Activated naive CD8-positive, alpha-beta T cell treated with anti-CD3 and anti-CD28 coated beads, Interleukin-2, amount 10 ng/mL, durations not matched to agents 7 days and 5 days (primary cell): ENCODE measurements at regions not wholly inside any gene's neighbourhood (a gene's known extent, or its start where the extent isn't known, plus 50 kb on each side); places are given as distances from the start of the nearest gene placed in this dataset.

Experiments used
- ATAC-seq: fragments of 150-1000 bp; cut with Tn5 transposase; one replicate; pipeline ENCODE4 v1.10.0; 2021; ENCODE audit warnings: low read depth, moderate library complexity
- POLR2A ChIA-PET: fragments of 350-600 bp; sonication (Branson Sonifier 250); formaldehyde crosslinking; loops from one replicate; lab custom pipeline; 2021; ENCODE audit warnings: antibody characterized with exemption; lab: Charles Lee
- DNase-seq: peaks from one replicate; pipeline ENCODE4 v3.0.0; 2021
- H3K27ac Mint-ChIP-seq: one replicate; pipeline ENCODE4 v1.8.0; 2022; ENCODE audit warnings: mild to moderate bottlenecking, mixed read lengths
- H3K27me3 Mint-ChIP-seq: one replicate; pipeline ENCODE4 v1.8.0; 2022; ENCODE audit warnings: mild to moderate bottlenecking, moderate library complexity, mixed read lengths
- H3K36me3 Mint-ChIP-seq: one replicate; pipeline ENCODE4 v1.8.0; 2021; ENCODE audit warnings: mild to moderate bottlenecking, mixed read lengths
- H3K4me1 Mint-ChIP-seq: one replicate; pipeline ENCODE4 v1.8.0; 2021; ENCODE audit warnings: mixed read lengths
- H3K4me3 Mint-ChIP-seq: one replicate; pipeline ENCODE4 v1.8.0; 2022; ENCODE audit warnings: mild to moderate bottlenecking, moderate library complexity, mixed read lengths
- H3K9me3 Mint-ChIP-seq: one replicate; pipeline ENCODE4 v1.8.0; 2021; ENCODE audit warnings: mixed read lengths

DNA sequence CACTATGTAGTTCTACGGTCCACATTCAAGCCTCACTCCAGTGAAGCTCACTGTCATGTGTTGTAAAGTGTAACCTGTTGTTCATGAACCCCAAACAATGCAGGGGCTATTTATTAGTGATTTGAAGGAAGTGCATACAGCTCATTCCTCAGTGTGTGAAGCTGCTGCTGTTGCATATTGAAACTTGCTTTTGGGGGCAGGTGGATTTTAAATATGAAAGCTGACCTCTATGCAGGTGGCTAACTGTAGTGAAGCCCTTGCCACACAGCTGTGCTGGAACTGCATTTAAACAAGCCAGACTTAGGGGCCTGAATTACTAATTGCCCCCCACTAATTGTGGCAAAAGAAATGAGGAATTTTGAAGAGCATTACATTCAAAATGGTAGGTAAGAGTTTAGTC, 226.3 kb downstream of the ATP23 start:
- Mint-ChIP-seq H3K27me3 (peaks cover 2% of the 10 kb centered on the region), H3K27ac (no peak overlapping the region), H3K4me1 (no peaks in the 10 kb centered on the region), H3K9me3 (no peaks in the 10 kb centered on the region), H3K36me3 (no peaks in the 10 kb centered on the region), H3K4me3 (no peak overlapping the region)
- no peak for DNase-seq
- POLR2A ChIA-PET, result no interaction called here
- ATAC-seq, result no peak

DNA sequence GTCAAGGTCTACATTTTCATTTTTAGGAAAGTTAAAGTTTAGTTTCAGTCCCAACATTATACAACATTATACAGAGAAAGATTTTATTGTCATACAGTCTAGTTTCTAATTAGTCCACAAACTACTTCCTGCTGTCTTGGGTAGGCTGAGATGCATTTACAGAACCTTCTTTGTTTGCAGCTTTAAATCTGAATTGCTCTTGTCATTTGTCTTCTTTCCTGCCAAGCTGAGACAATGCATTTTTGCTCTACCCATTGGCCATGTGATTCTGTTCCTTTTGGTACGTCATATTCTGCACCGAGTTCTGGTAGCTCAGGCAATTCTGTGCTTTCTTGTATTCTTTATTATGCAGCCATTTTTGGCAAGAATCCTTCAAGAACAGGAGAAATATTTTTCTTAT, 228.5 kb downstream of the ATP23 start:
- no peaks in the 10 kb centered on the region for H3K9me3 Mint-ChIP-seq
- ATAC-seq (no peak), DNase-seq (no peak)
- no peaks in the 10 kb centered on the region for H3K36me3 Mint-ChIP-seq
- no peaks in the 10 kb centered on the region for H3K27me3 Mint-ChIP-seq
- H3K27ac Mint-ChIP-seq, result no peak overlapping the region
- POLR2A ChIA-PET, result no interaction called here
- no peak overlapping the region for H3K4me3 Mint-ChIP-seq
- no peaks in the 10 kb centered on the region for H3K4me1 Mint-ChIP-seq

DNA sequence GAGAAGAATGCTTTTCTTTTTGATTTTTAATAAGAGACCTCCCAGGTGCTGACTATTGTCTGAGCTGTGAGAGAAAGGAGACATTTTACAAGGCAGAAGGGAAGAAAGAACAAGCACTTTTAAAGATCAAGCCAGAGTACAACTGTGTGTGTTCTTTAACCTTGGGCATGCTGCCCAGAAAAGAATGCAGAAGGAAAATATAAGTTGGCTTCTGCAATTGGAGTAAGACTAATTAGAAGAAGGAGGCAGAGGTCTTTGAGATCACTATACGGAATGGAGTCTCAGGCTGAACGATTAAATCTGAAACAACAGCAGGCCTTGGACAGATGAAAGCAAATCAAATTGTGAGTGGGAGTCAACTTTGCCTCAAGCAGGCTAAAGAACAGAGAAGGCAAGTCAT, 230.5 kb downstream of the ATP23 start:
- no peak for DNase-seq
- ATAC-seq, result no peak
- Mint-ChIP-seq H3K36me3 (no peaks in the 10 kb centered on the region), H3K9me3 (no peaks in the 10 kb centered on the region), H3K4me1 (no peaks in the 10 kb centered on the region), H3K4me3 (no peak overlapping the region), H3K27me3 (peaks cover 7% of the 10 kb centered on the region), H3K27ac (no peak overlapping the region)
- POLR2A ChIA-PET, result no interaction called here

DNA sequence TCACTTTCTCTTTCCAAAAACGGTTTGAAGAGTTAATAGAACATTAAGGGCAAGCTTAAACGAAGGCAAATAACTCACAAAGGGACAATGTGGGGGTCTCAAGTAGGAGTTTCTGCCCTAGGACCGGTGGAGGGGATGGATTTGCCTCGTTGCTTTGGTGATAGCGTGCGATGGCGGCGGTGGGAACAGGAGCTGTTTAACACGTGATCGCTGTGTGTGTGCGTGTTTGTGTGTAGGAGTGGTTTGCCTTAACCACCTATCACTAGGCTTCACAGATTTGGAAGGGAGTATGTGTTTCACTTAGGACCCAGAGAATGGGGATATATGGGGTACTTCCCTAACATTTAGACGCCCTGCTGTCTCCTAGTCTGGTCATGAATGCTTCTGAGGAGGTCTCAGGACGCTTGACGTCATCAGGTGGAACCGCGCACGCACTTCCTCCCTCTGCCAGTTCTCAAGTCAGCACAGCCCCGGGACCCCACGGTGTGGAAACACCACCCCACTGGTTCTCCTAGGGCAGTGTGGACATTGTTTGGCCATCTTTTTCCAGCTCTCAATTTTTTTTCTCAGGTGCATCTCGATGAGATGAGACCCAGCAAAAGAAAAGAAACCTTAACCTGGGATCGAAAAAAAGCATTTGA, 231.2 kb downstream of the ATP23 start:
- no peak overlapping the region for H3K4me3 Mint-ChIP-seq
- H3K36me3 Mint-ChIP-seq, result no peaks in the 10 kb centered on the region
- H3K27ac Mint-ChIP-seq, result no peak overlapping the region
- H3K27me3 Mint-ChIP-seq, result peaks cover 9% of the 10 kb centered on the region
- DNase-seq, result no peak
- POLR2A ChIA-PET, result no interaction called here
- H3K4me1 Mint-ChIP-seq, result no peaks in the 10 kb centered on the region
- ATAC-seq, result no peak
- no peaks in the 10 kb centered on the region for H3K9me3 Mint-ChIP-seq

DNA sequence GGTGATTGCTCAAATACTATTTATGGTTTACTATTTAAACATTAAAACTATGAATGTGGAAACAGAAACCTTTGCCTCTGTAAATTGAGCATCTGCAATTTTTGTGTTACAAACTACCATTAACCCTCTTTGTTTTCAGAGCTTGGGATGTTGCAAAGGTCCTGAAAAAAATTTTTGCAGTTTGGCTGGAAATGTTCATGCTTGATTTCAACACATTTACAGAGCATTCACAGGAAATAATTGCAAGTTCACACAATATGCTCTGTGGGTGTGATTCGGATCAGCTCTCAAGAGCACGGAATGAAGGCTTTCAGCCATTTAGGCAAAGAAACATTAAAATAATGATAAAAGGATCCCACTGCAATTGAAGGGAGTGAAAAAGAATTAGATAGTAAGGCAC, 232.9 kb downstream of the ATP23 start:
- Mint-ChIP-seq H3K27ac (no peak overlapping the region), H3K4me3 (no peak overlapping the region), H3K27me3 (peaks cover 15% of the 10 kb centered on the region), H3K36me3 (no peaks in the 10 kb centered on the region), H3K4me1 (no peaks in the 10 kb centered on the region), H3K9me3 (no peaks in the 10 kb centered on the region)
- DNase-seq (no peak), ATAC-seq (no peak)
- POLR2A ChIA-PET, result no interaction called here

DNA sequence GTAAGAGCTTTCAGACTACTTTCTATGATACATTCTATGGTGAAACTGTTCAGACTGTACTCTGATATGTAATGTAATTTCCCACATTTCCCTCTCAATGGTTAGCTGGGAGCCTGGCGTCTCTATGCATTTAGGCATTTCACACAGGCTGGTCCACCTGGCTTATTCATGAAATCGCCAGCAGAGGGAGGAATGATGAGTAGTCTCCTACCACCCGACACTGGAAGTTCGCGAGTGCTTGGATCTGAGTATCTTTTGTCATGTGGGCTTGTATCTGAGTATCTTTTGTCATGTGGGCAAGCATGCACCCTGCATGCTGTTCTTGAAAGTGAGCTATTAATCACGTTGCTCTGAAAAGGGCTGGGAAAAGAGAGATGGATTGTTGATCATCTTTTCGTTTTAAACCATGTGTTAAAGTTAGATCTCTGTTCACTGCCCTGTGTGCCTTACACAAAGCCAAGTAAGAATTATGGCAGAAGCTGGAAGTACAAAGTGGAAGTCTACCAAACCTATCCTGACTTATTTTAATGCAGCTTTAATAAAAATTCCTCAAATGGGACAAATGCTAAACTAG, 235.0 kb downstream of the ATP23 start:
- ATAC-seq (no peak), DNase-seq (no peak)
- no peaks in the 10 kb centered on the region for H3K9me3 Mint-ChIP-seq
- no peaks in the 10 kb centered on the region for H3K36me3 Mint-ChIP-seq
- no peaks in the 10 kb centered on the region for H3K4me1 Mint-ChIP-seq
- peaks cover 15% of the 10 kb centered on the region for H3K27me3 Mint-ChIP-seq
- no peak overlapping the region for H3K4me3 Mint-ChIP-seq
- no peak overlapping the region for H3K27ac Mint-ChIP-seq
- POLR2A ChIA-PET, result no interaction called here

DNA sequence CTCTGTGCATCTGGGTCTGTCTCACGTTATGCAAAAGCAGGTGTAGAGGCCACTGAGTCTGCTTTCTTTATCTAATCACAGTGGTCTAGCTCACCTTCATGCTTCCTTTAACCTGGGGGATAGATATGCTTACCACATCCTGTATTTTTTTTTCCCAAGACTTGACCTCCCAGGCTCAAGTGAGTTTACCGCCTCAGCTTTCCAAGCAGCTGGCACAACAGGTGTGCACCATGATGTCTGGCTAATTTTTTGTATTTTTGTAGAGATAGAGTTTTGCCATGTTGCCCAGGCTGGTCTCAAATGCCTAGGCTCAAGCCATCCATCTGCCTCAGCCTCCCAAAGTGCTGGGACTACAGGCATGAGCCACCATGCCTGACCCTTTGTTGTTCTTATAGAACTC, 236.0 kb downstream of the ATP23 start:
- Mint-ChIP-seq H3K36me3 (no peaks in the 10 kb centered on the region), H3K27me3 (peaks cover 15% of the 10 kb centered on the region), H3K4me3 (no peak overlapping the region), H3K9me3 (no peaks in the 10 kb centered on the region), H3K4me1 (no peaks in the 10 kb centered on the region), H3K27ac (no peak overlapping the region)
- no peak for ATAC-seq
- no peak for DNase-seq
- POLR2A ChIA-PET, result no interaction called here

DNA sequence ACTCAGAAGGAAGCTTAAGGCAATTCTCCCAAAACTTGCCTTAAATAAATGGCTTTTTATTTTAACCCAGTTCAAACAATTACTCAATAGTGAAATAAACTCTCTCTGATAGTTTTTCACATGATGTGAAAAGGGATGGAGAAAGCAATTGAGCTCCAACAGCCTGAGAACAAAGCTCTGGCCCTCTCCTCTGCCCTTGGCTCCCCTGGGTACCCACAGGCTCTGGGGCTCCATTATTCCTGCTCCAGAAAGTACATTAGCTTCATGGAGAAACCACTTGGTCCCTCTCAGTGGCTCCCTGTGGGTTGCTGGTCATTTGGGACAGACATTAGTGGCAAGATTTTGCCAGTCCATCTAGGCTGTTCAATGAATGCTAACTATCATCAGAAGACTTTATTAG, 242.8 kb downstream of the ATP23 start:
- no peaks in the 10 kb centered on the region for H3K4me1 Mint-ChIP-seq
- no peaks in the 10 kb centered on the region for H3K9me3 Mint-ChIP-seq
- no peak overlapping the region for H3K27ac Mint-ChIP-seq
- POLR2A ChIA-PET, result no interaction called here
- no peak overlapping the region for H3K4me3 Mint-ChIP-seq
- DNase-seq, result no peak
- H3K36me3 Mint-ChIP-seq, result no peaks in the 10 kb centered on the region
- ATAC-seq, result no peak
- H3K27me3 Mint-ChIP-seq, result no peaks in the 10 kb centered on the region

DNA sequence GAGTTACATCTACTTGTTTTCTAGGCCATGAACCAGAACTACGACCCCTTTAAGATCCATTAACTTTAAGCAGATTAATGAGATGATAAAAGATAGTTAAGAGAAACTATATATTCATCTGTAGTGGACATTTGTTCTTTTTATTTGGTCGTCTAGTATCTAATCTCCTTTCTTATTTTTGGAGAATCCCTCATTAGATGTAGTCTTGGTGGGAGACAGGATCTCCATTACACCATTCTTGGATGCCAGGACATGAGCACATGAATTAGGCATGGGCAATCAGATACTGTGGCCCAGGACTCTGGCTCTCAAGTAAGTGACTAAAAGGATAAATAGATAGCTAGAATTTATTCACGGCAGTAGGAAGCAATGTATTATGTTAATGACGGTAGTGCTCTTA, 245.0 kb downstream of the ATP23 start:
- DNase-seq, result no peak
- Mint-ChIP-seq H3K36me3 (no peaks in the 10 kb centered on the region), H3K27me3 (peaks cover 2% of the 10 kb centered on the region), H3K4me3 (no peak overlapping the region), H3K27ac (no peak overlapping the region), H3K9me3 (no peaks in the 10 kb centered on the region), H3K4me1 (no peaks in the 10 kb centered on the region)
- POLR2A ChIA-PET, result no interaction called here
- no peak for ATAC-seq

DNA sequence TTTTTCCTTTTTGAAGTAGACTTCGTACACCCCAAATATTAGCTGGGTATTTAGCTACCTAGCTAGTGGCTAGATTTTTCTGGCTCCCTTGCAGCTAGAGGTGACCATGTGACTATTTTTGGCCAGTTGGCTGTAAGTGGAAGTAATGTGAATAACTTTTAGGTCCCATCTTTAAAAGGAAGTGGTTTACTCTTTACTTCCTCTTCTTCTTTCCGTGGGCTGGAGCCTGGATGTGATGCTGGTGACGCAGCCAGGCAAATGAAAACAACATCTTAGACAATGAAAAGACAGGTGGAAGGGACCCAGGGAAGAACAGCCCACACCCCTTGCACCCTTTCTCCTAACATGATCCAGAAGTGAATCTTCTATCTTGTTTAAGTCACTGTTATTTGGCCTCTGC, 245.5 kb downstream of the ATP23 start:
- Mint-ChIP-seq H3K27me3 (peaks cover 2% of the 10 kb centered on the region), H3K9me3 (no peaks in the 10 kb centered on the region), H3K4me1 (no peaks in the 10 kb centered on the region), H3K4me3 (no peak overlapping the region), H3K36me3 (no peaks in the 10 kb centered on the region), H3K27ac (no peak overlapping the region)
- DNase-seq (no peak), ATAC-seq (no peak)
- POLR2A ChIA-PET, result no interaction called here

DNA sequence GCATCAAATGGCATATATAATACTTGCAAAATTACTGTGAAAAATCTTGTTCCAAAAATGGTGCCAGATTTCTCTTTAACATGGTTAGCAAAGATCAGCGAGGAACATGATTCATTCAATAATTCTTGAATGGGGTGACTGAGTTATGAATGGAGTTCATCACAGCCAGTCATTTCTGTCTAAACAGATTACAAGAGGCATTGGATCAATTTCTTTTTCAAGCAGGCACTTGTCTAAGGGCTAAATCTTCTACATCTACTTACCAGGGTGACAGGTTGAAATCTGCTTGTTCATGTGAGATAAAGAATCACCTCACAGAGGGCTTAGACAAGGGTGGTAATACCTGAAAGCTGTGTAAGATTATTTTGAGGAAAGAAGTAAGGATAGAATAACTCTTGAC, 247.7 kb downstream of the ATP23 start:
- no peaks in the 10 kb centered on the region for H3K4me1 Mint-ChIP-seq
- POLR2A ChIA-PET, result no interaction called here
- no peaks in the 10 kb centered on the region for H3K9me3 Mint-ChIP-seq
- H3K27me3 Mint-ChIP-seq, result peaks cover 9% of the 10 kb centered on the region
- no peak overlapping the region for H3K4me3 Mint-ChIP-seq
- no peak overlapping the region for H3K27ac Mint-ChIP-seq
- H3K36me3 Mint-ChIP-seq, result no peaks in the 10 kb centered on the region
- DNase-seq (no peak), ATAC-seq (no peak)

DNA sequence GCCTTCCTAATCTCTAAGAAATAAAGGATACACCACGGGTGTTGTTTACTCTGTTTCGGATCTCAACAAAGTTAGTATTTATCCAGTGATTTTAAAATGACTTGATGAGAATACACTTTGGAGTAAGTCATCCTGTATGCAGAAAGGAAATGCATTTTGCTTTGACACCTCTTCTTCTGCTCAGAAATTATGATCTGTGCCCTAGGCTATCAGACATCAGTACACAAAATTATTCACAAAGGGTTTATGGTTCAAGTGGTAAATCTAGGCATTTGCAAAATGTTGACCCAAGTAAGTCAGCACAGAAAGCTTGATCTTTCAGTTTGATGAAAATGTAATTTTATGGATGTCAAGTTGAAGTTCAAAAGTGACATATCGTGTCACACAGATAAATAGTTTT, 248.5 kb downstream of the ATP23 start:
- no peak for ATAC-seq
- POLR2A ChIA-PET, result no interaction called here
- Mint-ChIP-seq H3K27me3 (peaks cover 9% of the 10 kb centered on the region), H3K36me3 (no peaks in the 10 kb centered on the region), H3K4me3 (no peak overlapping the region), H3K27ac (no peak overlapping the region), H3K4me1 (no peaks in the 10 kb centered on the region), H3K9me3 (no peaks in the 10 kb centered on the region)
- no peak for DNase-seq

DNA sequence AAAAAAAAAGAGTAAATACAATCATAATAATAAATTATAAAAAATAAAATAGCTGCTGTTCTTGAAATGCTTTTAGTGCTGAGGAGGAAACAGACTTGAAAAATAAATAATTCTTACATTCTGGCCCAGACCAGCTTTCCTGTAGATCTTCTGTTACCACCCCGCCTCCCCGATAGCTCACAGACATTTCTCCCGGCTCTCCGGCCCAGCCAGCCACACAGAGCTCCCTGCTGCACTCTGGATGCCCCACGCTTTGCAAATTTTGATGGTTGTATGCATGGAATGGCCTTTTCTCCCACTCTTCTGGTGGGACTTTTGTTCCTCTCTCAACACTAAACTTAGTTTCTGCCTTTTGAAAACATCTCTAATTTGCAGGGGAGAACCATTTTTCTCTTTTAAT, 249.3 kb downstream of the ATP23 start:
- Mint-ChIP-seq H3K36me3 (no peaks in the 10 kb centered on the region), H3K27me3 (peaks cover 9% of the 10 kb centered on the region), H3K27ac (no peak overlapping the region), H3K4me3 (no peak overlapping the region), H3K9me3 (no peaks in the 10 kb centered on the region), H3K4me1 (no peaks in the 10 kb centered on the region)
- DNase-seq (no peak), ATAC-seq (no peak)
- POLR2A ChIA-PET, result no interaction called here

DNA sequence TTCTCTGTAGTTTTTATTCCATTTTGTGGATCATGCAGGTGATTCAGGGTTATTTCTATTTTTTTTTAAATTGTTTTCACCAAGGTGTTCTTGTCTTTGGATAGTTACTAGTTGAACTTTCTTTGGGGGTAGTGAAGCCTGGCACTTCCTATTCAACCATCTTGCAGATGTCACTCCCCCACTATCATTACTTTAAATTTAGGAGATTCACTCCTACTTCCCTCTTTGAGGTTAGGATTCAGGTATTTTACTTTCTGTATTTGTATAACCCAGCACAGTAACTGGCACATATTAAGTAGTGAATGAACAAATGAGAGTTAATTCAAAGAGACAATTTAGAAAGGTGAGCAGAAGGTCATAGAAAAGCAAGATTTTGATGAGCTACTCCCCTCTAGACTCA, 255.6 kb downstream of the ATP23 start:
- Mint-ChIP-seq H3K4me3 (no peak overlapping the region), H3K9me3 (no peaks in the 10 kb centered on the region), H3K4me1 (no peaks in the 10 kb centered on the region), H3K27me3 (peaks cover 7% of the 10 kb centered on the region), H3K27ac (no peak overlapping the region), H3K36me3 (no peaks in the 10 kb centered on the region)
- ATAC-seq, result no peak
- POLR2A ChIA-PET, result no interaction called here
- DNase-seq, result no peak
